Neural progenitor cell (in vitro differentiated cells): ENCODE measurements at regions not wholly inside any gene's neighbourhood (a gene's known extent, or its start where the extent isn't known, plus 50 kb on each side); places are given as distances from the start of the nearest gene placed in this dataset.

Experiments used
- DNase-seq: peaks from one replicate; pipeline ENCODE4 v3.0.0-alpha.2; 2016; ENCODE audit warnings: low spot score
- H2AFZ ChIP-seq: fragments of 200-600 bp; sonication (generic); replicated peaks from 2 replicates; pipeline ENCODE4 v1.6.1; 2016; ENCODE audit warnings: antibody characterized with exemption
- H3F3A ChIP-seq: fragments of 200-600 bp; sonication (generic); 2 replicates; pipeline ENCODE4 v1.6.1; 2016; ENCODE audit warnings: antibody characterized with exemption, low read depth
- H3K27ac ChIP-seq: fragments of 200-600 bp; sonication (generic); 2 replicates; pipeline ENCODE4 v1.5.1; 2016; ENCODE audit warnings: mild to moderate bottlenecking
- H3K27me3 ChIP-seq: fragments of 200-600 bp; sonication (generic); 2 replicates; pipeline ENCODE4 v1.6.1; 2016; ENCODE audit warnings: mild to moderate bottlenecking, moderate library complexity
- H3K36me3 ChIP-seq: fragments of 200-600 bp; sonication (generic); 2 replicates; pipeline ENCODE4 v1.5.1; 2016
- H3K4me1 ChIP-seq: fragments of 200-600 bp; sonication (generic); 2 replicates; pipeline ENCODE4 v1.6.1; 2016; ENCODE audit warnings: mixed run types
- H3K4me2 ChIP-seq: fragments of 200-600 bp; sonication (generic); 2 replicates; pipeline ENCODE4 v1.6.1; 2016
- H3K4me3 ChIP-seq: fragments of 200-600 bp; sonication (generic); 2 replicates; pipeline ENCODE4 v1.5.1; 2016
- H3K79me2 ChIP-seq: fragments of 200-600 bp; sonication (generic); 2 replicates; pipeline ENCODE4 v1.6.1; 2016; ENCODE audit warnings: low read depth
- H3K9ac ChIP-seq: fragments of 200-600 bp; sonication (generic); 2 replicates; pipeline ENCODE4 v1.6.1; 2016
- H3K9me3 ChIP-seq: fragments of 200-600 bp; sonication (generic); 2 replicates; pipeline ENCODE4 v1.5.1; 2016; ENCODE audit warnings: low read depth
- H4K20me1 ChIP-seq: fragments of 200-600 bp; sonication (generic); 2 replicates; pipeline ENCODE4 v1.6.1; 2016; ENCODE audit warnings: low read depth
- H3K27ac Mint-ChIP-seq: 3 replicates; pipeline ENCODE4 v1.8.0; 2021; ENCODE audit warnings: mixed read lengths
- H3K27me3 Mint-ChIP-seq: 2 replicates; pipeline ENCODE4 v1.8.0; 2022; ENCODE audit warnings: low read depth, mild to moderate bottlenecking, inconsistent platforms, moderate library complexity, mixed read lengths; ENCODE audit not compliant: insufficient read depth
- H3K36me3 Mint-ChIP-seq: 3 replicates; pipeline ENCODE4 v1.8.0; 2021; ENCODE audit warnings: mixed read lengths
- H3K4me1 Mint-ChIP-seq: 3 replicates; pipeline ENCODE4 v1.8.0; 2021; ENCODE audit warnings: mixed read lengths
- H3K4me3 Mint-ChIP-seq: 3 replicates; pipeline ENCODE4 v1.8.0; 2021; ENCODE audit warnings: mild to moderate bottlenecking, moderate library complexity, mixed read lengths
- H3K9me3 Mint-ChIP-seq: 3 replicates; pipeline ENCODE4 v1.8.0; 2020; ENCODE audit warnings: mixed read lengths
- EZH2 ChIP-seq: fragments of 200-600 bp; sonication (generic); IDR thresholded peaks from 2 replicates; pipeline ENCODE4 v1.6.1; 2017; ENCODE audit warnings: antibody characterized with exemption, mild to moderate bottlenecking, moderate library complexity
- EZH2phosphoT487 ChIP-seq: fragments of 200-600 bp; sonication (generic); IDR thresholded peaks from 2 replicates; pipeline ENCODE4 v1.6.1; 2017; ENCODE audit warnings: antibody characterized with exemption
- TF ChIP-seq, protein P1 (sequence below): fragments of 200-600 bp; sonication (generic); IDR thresholded peaks from 2 replicates; pipeline ENCODE4 v1.5.1; 2017; ENCODE audit warnings: antibody characterized with exemption, mild to moderate bottlenecking

- no peak overlapping the region for H3K27ac ChIP-seq
- no peaks in the 10 kb centered on the region for H3K9me3 ChIP-seq
- Mint-ChIP-seq H3K9me3 (no peaks in the 10 kb centered on the region), H3K27me3 (no peaks in the 10 kb centered on the region), H3K36me3 (no peaks in the 10 kb centered on the region), H3K4me1 (peaks cover 6% of the 10 kb centered on the region), H3K4me3 (no peak overlapping the region), H3K27ac (no peak overlapping the region)
- no peak for TF ChIP-seq EZH2phosphoT487
- TF ChIP-seq, protein P1, sequence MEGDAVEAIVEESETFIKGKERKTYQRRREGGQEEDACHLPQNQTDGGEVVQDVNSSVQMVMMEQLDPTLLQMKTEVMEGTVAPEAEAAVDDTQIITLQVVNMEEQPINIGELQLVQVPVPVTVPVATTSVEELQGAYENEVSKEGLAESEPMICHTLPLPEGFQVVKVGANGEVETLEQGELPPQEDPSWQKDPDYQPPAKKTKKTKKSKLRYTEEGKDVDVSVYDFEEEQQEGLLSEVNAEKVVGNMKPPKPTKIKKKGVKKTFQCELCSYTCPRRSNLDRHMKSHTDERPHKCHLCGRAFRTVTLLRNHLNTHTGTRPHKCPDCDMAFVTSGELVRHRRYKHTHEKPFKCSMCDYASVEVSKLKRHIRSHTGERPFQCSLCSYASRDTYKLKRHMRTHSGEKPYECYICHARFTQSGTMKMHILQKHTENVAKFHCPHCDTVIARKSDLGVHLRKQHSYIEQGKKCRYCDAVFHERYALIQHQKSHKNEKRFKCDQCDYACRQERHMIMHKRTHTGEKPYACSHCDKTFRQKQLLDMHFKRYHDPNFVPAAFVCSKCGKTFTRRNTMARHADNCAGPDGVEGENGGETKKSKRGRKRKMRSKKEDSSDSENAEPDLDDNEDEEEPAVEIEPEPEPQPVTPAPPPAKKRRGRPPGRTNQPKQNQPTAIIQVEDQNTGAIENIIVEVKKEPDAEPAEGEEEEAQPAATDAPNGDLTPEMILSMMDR: no peak
- no peak for TF ChIP-seq EZH2
- H2AFZ ChIP-seq: no peak overlapping the region
- H4K20me1 ChIP-seq: no peaks in the 10 kb centered on the region
- H3K4me1 ChIP-seq: no peaks in the 10 kb centered on the region
- H3K4me3 ChIP-seq: no peak overlapping the region
- H3K27me3 ChIP-seq: peaks cover 4% of the 10 kb centered on the region
- H3K4me2 ChIP-seq: no peak overlapping the region
- no peaks in the 10 kb centered on the region for H3K79me2 ChIP-seq
- H3K9ac ChIP-seq: no peak overlapping the region
- no peaks in the 10 kb centered on the region for H3F3A ChIP-seq
- H3K36me3 ChIP-seq: no peaks in the 10 kb centered on the region
- no peak for DNase-seq
Measured at GRCh38 chr3:24944805-24945520, 450.3 kb upstream of the THRB start.

DNA sequence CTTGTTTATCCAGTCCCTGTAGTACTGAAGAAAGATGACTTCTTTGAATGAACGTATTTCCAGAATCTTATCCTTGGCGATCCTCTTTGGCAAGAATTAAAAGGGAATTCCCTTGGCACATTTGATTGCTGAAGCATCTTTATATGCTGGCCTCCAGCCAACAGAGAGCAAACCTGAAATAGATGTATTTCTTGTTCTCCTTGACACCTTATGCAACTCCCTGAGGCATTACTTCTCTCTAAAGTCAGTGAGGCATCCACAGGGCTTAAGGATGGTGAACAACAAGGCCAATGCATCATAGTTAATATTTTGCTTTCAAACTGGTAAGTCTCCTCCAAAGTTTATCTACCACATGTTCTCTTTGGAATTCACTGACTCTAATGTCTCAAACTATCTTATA, 450.9 kb upstream of the THRB start:
- Histone ChIP-seq H3F3A (no peaks in the 10 kb centered on the region), H3K79me2 (no peaks in the 10 kb centered on the region), H3K9ac (no peak overlapping the region), H4K20me1 (no peaks in the 10 kb centered on the region), H3K9me3 (no peaks in the 10 kb centered on the region), H3K4me2 (no peak overlapping the region), H3K4me3 (no peak overlapping the region), H3K27me3 (peaks cover 4% of the 10 kb centered on the region), H3K27ac (no peak overlapping the region), H3K36me3 (no peaks in the 10 kb centered on the region), H2AFZ (no peak overlapping the region), H3K4me1 (no peaks in the 10 kb centered on the region)
- Mint-ChIP-seq H3K27ac (no peak overlapping the region), H3K4me3 (no peak overlapping the region), H3K36me3 (no peaks in the 10 kb centered on the region), H3K4me1 (peaks cover under 1% of the 10 kb centered on the region), H3K9me3 (no peaks in the 10 kb centered on the region), H3K27me3 (no peaks in the 10 kb centered on the region)
- TF ChIP-seq, protein P1: no peak
- no peak for TF ChIP-seq EZH2
- TF ChIP-seq EZH2phosphoT487: no peak
- DNase-seq: no peak

GRCh38 chr3:24947103-24947502, 452.5 kb upstream of the THRB start:
- DNase-seq: no peak
- Mint-ChIP-seq H3K27me3 (no peaks in the 10 kb centered on the region), H3K4me3 (no peak overlapping the region), H3K9me3 (no peaks in the 10 kb centered on the region), H3K36me3 (no peaks in the 10 kb centered on the region), H3K27ac (no peak overlapping the region), H3K4me1 (no peaks in the 10 kb centered on the region)
- H3K27me3 ChIP-seq: peaks cover 17% of the 10 kb centered on the region
- H4K20me1 ChIP-seq: no peaks in the 10 kb centered on the region
- H3K27ac ChIP-seq: no peak overlapping the region
- no peaks in the 10 kb centered on the region for H3K9me3 ChIP-seq
- no peak overlapping the region for H2AFZ ChIP-seq
- no peak overlapping the region for H3K9ac ChIP-seq
- TF ChIP-seq EZH2phosphoT487 (no peak), EZH2 (no peak)
- TF ChIP-seq, protein P1: no peak
- no peaks in the 10 kb centered on the region for H3K79me2 ChIP-seq
- no peaks in the 10 kb centered on the region for H3F3A ChIP-seq
- no peaks in the 10 kb centered on the region for H3K36me3 ChIP-seq
- H3K4me1 ChIP-seq: peaks cover 3% of the 10 kb centered on the region
- no peak overlapping the region for H3K4me3 ChIP-seq
- H3K4me2 ChIP-seq: no peak overlapping the region
